ENCODE measurements at regions not wholly inside any gene's neighbourhood (a gene's known extent, or its start where the extent isn't known, plus 50 kb on each side); places are given as distances from the start of the nearest gene placed in this dataset.
"Not testable (repeated sequence)": the region's sequence is repeated elsewhere in the genome, so short reads cannot be mapped to it uniquely, and the experiment has no call there.

DNA sequence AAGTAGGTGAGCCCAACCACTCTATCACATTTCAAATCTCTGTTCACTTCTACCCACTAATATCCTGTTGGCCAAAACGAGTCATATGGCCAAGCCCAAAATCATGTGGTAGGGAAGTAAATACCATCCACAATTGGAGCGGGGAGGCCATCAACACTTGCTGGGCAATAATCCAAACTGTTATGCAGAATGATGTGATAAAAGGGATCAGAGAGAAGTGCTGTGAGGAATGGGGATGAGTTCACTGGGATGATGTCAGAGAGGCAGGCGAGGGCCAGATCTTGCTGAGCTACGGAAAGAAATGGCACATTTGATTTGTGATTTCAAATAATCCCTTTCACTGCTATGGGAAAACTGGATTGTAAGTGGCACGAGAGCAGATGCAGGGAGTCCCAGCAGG lies 188.4 kb downstream of the NPIPA8 start:
- ATAC-seq; H3K4me3 ChIP-seq (ENCODE audit: low read length); H3K27me3 ChIP-seq (ENCODE audit: control insufficient read depth, insufficient read depth); H3K9me3 ChIP-seq (ENCODE audit: control insufficient read depth, low read length); intact Hi-C loops (cut with DNase I); H3K4me1 ChIP-seq (ENCODE audit: control insufficient read depth, insufficient read depth, low read length); DNase-seq; H3K27ac ChIP-seq (ENCODE audit: low read length): not testable (repeated sequence)
- WGBS: no CpG with 5 or more reads among the region's 5 CpGs

GRCh38 chr16:18146601-18147142 lies 189.9 kb downstream of the NPIPA8 start:
- DNase-seq; H3K4me3 ChIP-seq (ENCODE audit: low read length); H3K27ac ChIP-seq (ENCODE audit: low read length); H3K9me3 ChIP-seq (ENCODE audit: control insufficient read depth, low read length); ATAC-seq; H3K4me1 ChIP-seq (ENCODE audit: control insufficient read depth, insufficient read depth, low read length); H3K27me3 ChIP-seq (ENCODE audit: control insufficient read depth, insufficient read depth); intact Hi-C loops (cut with DNase I): not testable (repeated sequence)
- WGBS: no CpG with 5 or more reads among the region's 9 CpGs

DNA sequence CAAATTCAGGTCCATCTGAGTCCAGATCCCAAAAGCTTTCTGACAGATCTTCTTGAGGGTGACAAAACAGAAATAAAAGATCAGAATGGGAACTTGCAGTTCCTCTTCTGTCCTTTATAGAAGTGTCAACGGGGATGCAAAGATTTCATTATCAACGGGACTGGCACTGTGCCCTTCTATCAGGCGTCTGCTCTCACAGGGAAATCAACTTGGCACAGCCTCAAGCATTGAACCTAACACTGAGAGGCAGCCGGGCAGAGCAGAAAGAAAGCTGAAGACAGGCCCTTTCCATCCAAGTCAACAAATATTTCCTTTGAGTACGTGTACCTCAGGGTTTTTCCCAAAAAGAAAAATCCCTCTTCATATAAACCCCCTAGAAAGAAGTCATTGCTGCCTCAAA lies 194.5 kb downstream of the NPIPA8 start:
- H3K4me1 ChIP-seq (ENCODE audit: control insufficient read depth, insufficient read depth, low read length); H3K4me3 ChIP-seq (ENCODE audit: low read length); intact Hi-C loops (cut with DNase I); H3K27ac ChIP-seq (ENCODE audit: low read length); DNase-seq; H3K9me3 ChIP-seq (ENCODE audit: control insufficient read depth, low read length); H3K27me3 ChIP-seq (ENCODE audit: control insufficient read depth, insufficient read depth): not testable (repeated sequence)
- peak; percentile 55 to 64 for ATAC-seq
- no CpG with 5 or more reads among the region's 5 CpGs for WGBS

DNA sequence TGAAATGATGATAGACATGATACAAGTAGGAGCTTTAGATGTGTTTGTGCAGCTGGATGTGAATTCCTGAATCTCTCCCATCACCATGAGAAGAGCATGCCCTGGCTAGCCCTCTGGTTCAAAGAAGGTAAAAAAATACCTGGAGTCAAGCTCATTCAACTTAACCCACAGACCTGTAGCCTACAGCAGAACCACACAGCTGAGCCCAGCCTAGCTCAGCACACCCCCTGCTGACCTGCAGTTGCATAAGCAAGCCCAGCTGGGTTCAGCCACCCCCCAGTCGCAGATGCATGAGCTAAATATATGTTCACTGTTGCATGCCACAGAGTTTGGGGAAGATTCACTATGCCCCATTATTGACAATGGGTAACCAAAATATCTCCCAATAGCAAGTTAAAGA lies 200.2 kb downstream of the NPIPA8 start:
- DNase-seq; H3K27ac ChIP-seq (ENCODE audit: low read length); H3K4me3 ChIP-seq (ENCODE audit: low read length); H3K27me3 ChIP-seq (ENCODE audit: control insufficient read depth, insufficient read depth); ATAC-seq; intact Hi-C loops (cut with DNase I); H3K9me3 ChIP-seq (ENCODE audit: control insufficient read depth, low read length); H3K4me1 ChIP-seq (ENCODE audit: control insufficient read depth, insufficient read depth, low read length): not testable (repeated sequence)
- no CpG with 5 or more reads among the region's 1 CpG for WGBS

- DNase-seq; H3K27ac ChIP-seq (ENCODE audit: low read length); intact Hi-C loops (cut with DNase I); H3K9me3 ChIP-seq (ENCODE audit: control insufficient read depth, low read length); H3K4me3 ChIP-seq (ENCODE audit: low read length); H3K4me1 ChIP-seq (ENCODE audit: control insufficient read depth, insufficient read depth, low read length); ATAC-seq; H3K27me3 ChIP-seq (ENCODE audit: control insufficient read depth, insufficient read depth): not testable (repeated sequence)
- 74% methylated on average over 1 of the region's 4 CpGs for WGBS
Measured at GRCh38 chr16:18135024-18135423, 201.5 kb downstream of the NPIPA8 start.

GRCh38 chr16:18131587-18131986 lies 204.9 kb downstream of the NPIPA8 start:
- intact Hi-C loops (cut with DNase I); H3K27ac ChIP-seq (ENCODE audit: low read length); H3K4me3 ChIP-seq (ENCODE audit: low read length); H3K27me3 ChIP-seq (ENCODE audit: control insufficient read depth, insufficient read depth); DNase-seq; H3K4me1 ChIP-seq (ENCODE audit: control insufficient read depth, insufficient read depth, low read length); H3K9me3 ChIP-seq (ENCODE audit: control insufficient read depth, low read length): not testable (repeated sequence)
- WGBS: 0% methylated on average over 1 of the region's 6 CpGs
- ATAC-seq: peak; percentile 55 to 70

DNA sequence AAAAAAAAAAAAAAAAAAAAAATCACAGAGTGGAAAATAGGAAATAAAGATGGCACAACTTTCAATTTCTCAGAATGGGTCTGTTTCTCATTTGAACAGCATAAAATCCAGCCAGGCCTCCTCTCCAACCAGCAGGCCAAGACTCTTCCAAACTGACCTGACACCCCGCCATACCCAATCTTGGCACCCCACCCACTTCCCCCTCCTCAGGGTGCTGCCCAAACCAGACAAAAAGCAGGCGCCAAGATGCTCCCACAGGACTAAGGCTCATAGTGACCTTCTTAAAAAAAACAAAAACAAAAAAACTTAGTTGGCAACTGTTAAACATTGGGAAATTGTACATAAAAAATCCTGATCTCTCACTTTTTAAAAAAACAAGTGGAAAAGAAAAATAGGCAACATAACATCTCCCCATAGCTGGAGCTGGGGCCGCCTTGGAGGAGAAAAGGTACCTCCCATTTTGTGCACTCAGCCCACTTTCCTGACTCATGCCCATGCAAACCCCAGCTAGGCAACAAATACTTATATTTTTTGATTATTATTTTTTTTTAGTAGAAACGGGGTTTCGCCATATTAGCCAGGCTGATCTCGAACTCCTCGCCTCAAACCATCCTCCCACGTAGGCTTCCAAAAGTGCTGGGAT lies 205.9 kb downstream of the NPIPA8 start:
- H3K27me3 ChIP-seq (ENCODE audit: control insufficient read depth, insufficient read depth); H3K4me3 ChIP-seq (ENCODE audit: low read length); H3K27ac ChIP-seq (ENCODE audit: low read length); intact Hi-C loops (cut with DNase I); H3K9me3 ChIP-seq (ENCODE audit: control insufficient read depth, low read length); DNase-seq; H3K4me1 ChIP-seq (ENCODE audit: control insufficient read depth, insufficient read depth, low read length): not testable (repeated sequence)
- 86% methylated on average over 7 of the region's 8 CpGs for WGBS
- ATAC-seq: peak in 1 of 2 donors; percentile 41

- H3K9me3 ChIP-seq (ENCODE audit: control insufficient read depth, low read length); H3K4me1 ChIP-seq (ENCODE audit: control insufficient read depth, insufficient read depth, low read length); H3K4me3 ChIP-seq (ENCODE audit: low read length); DNase-seq; H3K27me3 ChIP-seq (ENCODE audit: control insufficient read depth, insufficient read depth); intact Hi-C loops (cut with DNase I); ATAC-seq; H3K27ac ChIP-seq (ENCODE audit: low read length): not testable (repeated sequence)
- WGBS: 100% methylated on average over 1 of the region's 12 CpGs
Measured at GRCh38 chr16:18127033-18127432, 209.5 kb downstream of the NPIPA8 start.

GRCh38 chr16:18119092-18119491 lies 217.4 kb downstream of the NPIPA8 start:
- H3K4me1 ChIP-seq (ENCODE audit: control insufficient read depth, insufficient read depth, low read length); H3K27me3 ChIP-seq (ENCODE audit: control insufficient read depth, insufficient read depth); H3K9me3 ChIP-seq (ENCODE audit: control insufficient read depth, low read length); H3K4me3 ChIP-seq (ENCODE audit: low read length); H3K27ac ChIP-seq (ENCODE audit: low read length); DNase-seq; intact Hi-C loops (cut with DNase I): not testable (repeated sequence)
- WGBS: 67% methylated on average over 2 of the region's 4 CpGs
- peak in 1 of 2 donors; percentile 57 for ATAC-seq

DNA sequence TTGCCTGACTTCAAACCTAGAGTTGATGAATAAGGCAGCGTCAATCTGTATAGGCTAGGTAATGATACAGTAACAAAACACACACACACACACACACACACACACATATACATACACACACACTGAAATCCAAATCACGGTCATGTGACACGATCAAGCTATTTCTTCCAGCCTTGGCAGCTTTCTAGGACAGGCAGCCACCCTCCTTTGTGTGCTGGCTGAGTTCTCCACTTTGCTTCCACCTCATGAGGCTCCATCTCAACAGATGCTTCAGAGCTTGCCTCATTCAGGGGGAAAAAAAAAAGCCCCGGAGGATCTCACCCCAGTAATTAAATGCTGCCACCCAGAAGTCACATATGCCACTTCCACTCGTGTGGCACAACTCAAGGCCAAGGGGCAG lies 217.9 kb downstream of the NPIPA8 start:
- H3K4me3 ChIP-seq (ENCODE audit: low read length); H3K27me3 ChIP-seq (ENCODE audit: control insufficient read depth, insufficient read depth); H3K9me3 ChIP-seq (ENCODE audit: control insufficient read depth, low read length); intact Hi-C loops (cut with DNase I); DNase-seq; H3K27ac ChIP-seq (ENCODE audit: low read length); H3K4me1 ChIP-seq (ENCODE audit: control insufficient read depth, insufficient read depth, low read length): not testable (repeated sequence)
- 81% methylated on average over 5 of the region's 5 CpGs for WGBS
- ATAC-seq: peak in 1 of 2 donors; percentile 18

DNA sequence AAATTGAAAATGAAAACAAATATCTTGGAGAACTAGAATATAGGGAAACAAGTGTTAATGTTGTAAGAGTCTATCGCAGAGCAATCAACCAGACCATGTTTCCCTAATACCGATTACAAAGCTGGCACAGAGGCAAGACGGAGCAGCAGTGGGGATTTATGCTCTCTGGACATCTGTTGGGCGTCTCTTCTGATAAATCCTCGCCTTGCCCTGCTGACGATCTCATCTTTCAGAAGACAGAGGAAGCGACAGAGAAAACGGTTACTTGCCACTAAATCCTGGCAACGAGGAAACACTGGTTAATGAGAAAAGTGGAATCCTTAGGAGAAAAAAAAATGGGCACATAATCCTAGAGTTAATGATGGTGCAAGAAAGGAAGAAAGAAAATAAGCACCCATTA lies 218.5 kb downstream of the NPIPA8 start:
- ATAC-seq; intact Hi-C loops (cut with DNase I): not testable (repeated sequence)

GRCh38 chr16:18104412-18104811 lies 232.1 kb downstream of the NPIPA8 start:
- WGBS: no CpG with 5 or more reads among the region's 2 CpGs
- ATAC-seq: not testable (repeated sequence)

More for the DNA sequence above, 218.5 kb downstream of the NPIPA8 start:
- H3K27ac ChIP-seq (ENCODE audit: low read length); H3K9me3 ChIP-seq (ENCODE audit: control insufficient read depth, low read length); H3K4me1 ChIP-seq (ENCODE audit: control insufficient read depth, insufficient read depth, low read length); H3K27me3 ChIP-seq (ENCODE audit: control insufficient read depth, insufficient read depth); H3K4me3 ChIP-seq (ENCODE audit: low read length); DNase-seq: not testable (repeated sequence)
- 46% methylated on average over 9 of the region's 9 CpGs for WGBS

More at GRCh38 chr16:18104412-18104811, 232.1 kb downstream of the NPIPA8 start:
- H3K9me3 ChIP-seq (ENCODE audit: control insufficient read depth, low read length); H3K4me1 ChIP-seq (ENCODE audit: control insufficient read depth, insufficient read depth, low read length); DNase-seq; intact Hi-C loops (cut with DNase I); H3K27me3 ChIP-seq (ENCODE audit: control insufficient read depth, insufficient read depth); H3K27ac ChIP-seq (ENCODE audit: low read length); H3K4me3 ChIP-seq (ENCODE audit: low read length): not testable (repeated sequence)
